ENCODE measurements at regions not wholly inside any gene's neighbourhood (a gene's known extent, or its start where the extent isn't known, plus 50 kb on each side); places are given as distances from the start of the nearest gene placed in this dataset.

- H3K4me3 Mint-ChIP-seq = no peak overlapping the region
- no peak for ATAC-seq
- no peak for DNase-seq
- no peaks in the 10 kb centered on the region for H3K36me3 Mint-ChIP-seq (ENCODE audit: low read depth)
- peaks cover 19% of the 10 kb centered on the region for H3K9me3 Mint-ChIP-seq
- no peaks in the 10 kb centered on the region for H3K4me1 Mint-ChIP-seq (ENCODE audit: low read depth)
- intact Hi-C loops (cut with micrococcal nuclease) = no loop called here
- ChIA-PET CTCF (no interaction called here), POLR2A (no interaction called here)
- TF ChIP-seq, protein P1, sequence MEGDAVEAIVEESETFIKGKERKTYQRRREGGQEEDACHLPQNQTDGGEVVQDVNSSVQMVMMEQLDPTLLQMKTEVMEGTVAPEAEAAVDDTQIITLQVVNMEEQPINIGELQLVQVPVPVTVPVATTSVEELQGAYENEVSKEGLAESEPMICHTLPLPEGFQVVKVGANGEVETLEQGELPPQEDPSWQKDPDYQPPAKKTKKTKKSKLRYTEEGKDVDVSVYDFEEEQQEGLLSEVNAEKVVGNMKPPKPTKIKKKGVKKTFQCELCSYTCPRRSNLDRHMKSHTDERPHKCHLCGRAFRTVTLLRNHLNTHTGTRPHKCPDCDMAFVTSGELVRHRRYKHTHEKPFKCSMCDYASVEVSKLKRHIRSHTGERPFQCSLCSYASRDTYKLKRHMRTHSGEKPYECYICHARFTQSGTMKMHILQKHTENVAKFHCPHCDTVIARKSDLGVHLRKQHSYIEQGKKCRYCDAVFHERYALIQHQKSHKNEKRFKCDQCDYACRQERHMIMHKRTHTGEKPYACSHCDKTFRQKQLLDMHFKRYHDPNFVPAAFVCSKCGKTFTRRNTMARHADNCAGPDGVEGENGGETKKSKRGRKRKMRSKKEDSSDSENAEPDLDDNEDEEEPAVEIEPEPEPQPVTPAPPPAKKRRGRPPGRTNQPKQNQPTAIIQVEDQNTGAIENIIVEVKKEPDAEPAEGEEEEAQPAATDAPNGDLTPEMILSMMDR (IDR thresholded peaks at IDR 0.05) = no peak
- no peaks in the 10 kb centered on the region for H3K27me3 Mint-ChIP-seq
- H3K27ac Mint-ChIP-seq = no peak overlapping the region
Measured at GRCh38 chr17:53118948-53119347, 703.8 kb upstream of the KIF2B start.

GRCh38 chr17:53106886-53107285 is 715.8 kb upstream of the KIF2B start:
- ChIA-PET POLR2A (no interaction called here), CTCF (no interaction called here)
- intact Hi-C loops (cut with micrococcal nuclease) = no loop called here
- Mint-ChIP-seq H3K36me3 (ENCODE audit: low read depth) (no peaks in the 10 kb centered on the region), H3K27ac (no peak overlapping the region), H3K4me3 (no peak overlapping the region), H3K27me3 (no peaks in the 10 kb centered on the region), H3K4me1 (ENCODE audit: low read depth) (no peaks in the 10 kb centered on the region), H3K9me3 (peaks cover 12% of the 10 kb centered on the region)
- no peak for DNase-seq
- TF ChIP-seq, protein P1 (IDR thresholded peaks at IDR 0.05) = no peak
- ATAC-seq = no peak

DNA sequence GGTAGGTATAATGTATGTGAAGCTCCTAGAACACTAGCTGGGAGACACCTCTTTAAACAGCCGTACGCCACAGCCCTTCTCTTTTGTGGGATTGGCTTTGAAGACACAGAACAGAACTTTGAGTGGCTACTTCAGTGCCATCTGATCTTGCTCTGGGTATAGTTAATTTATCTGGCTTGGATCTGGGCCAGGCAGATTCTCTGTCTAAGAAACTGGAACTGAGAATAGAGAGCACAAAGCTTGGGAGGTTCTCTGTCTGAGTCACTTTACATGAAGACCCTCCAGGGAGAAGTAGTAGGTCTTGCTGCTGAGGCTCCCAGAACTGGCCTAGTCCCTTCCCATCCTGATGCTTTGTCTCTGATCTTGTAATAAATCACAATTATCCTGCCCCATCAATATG is 721.0 kb upstream of the KIF2B start:
- ChIA-PET POLR2A (no interaction called here), CTCF (no interaction called here)
- TF ChIP-seq, protein P1 (IDR thresholded peaks at IDR 0.05) = no peak
- ATAC-seq (no peak), DNase-seq (no peak)
- peaks cover 11% of the 10 kb centered on the region for H3K9me3 Mint-ChIP-seq
- H3K4me1 Mint-ChIP-seq (ENCODE audit: low read depth) = no peaks in the 10 kb centered on the region
- intact Hi-C loops (cut with micrococcal nuclease) = no loop called here
- no peak overlapping the region for H3K4me3 Mint-ChIP-seq
- H3K36me3 Mint-ChIP-seq (ENCODE audit: low read depth) = no peaks in the 10 kb centered on the region
- no peak overlapping the region for H3K27ac Mint-ChIP-seq
- H3K27me3 Mint-ChIP-seq = no peaks in the 10 kb centered on the region

- ChIA-PET POLR2A (no interaction called here), CTCF (no interaction called here)
- intact Hi-C loops (cut with micrococcal nuclease) = no loop called here
- Mint-ChIP-seq H3K9me3 (peaks cover 15% of the 10 kb centered on the region), H3K36me3 (ENCODE audit: low read depth) (no peaks in the 10 kb centered on the region), H3K27ac (no peak overlapping the region), H3K27me3 (no peaks in the 10 kb centered on the region), H3K4me1 (ENCODE audit: low read depth) (no peaks in the 10 kb centered on the region), H3K4me3 (no peak overlapping the region)
- no peak for ATAC-seq
- TF ChIP-seq, protein P1 (IDR thresholded peaks at IDR 0.05) = no peak
- no peak for DNase-seq
Measured at GRCh38 chr17:53100126-53100525, 722.6 kb upstream of the KIF2B start.

- Mint-ChIP-seq H3K9me3 (peaks cover 13% of the 10 kb centered on the region), H3K36me3 (ENCODE audit: low read depth) (no peaks in the 10 kb centered on the region), H3K4me1 (ENCODE audit: low read depth) (no peaks in the 10 kb centered on the region), H3K4me3 (no peak overlapping the region), H3K27ac (no peak overlapping the region), H3K27me3 (no peaks in the 10 kb centered on the region)
- ChIA-PET CTCF (no interaction called here), POLR2A (no interaction called here)
- DNase-seq (no peak), ATAC-seq (no peak)
- TF ChIP-seq, protein P1 (IDR thresholded peaks at IDR 0.05) = no peak
- intact Hi-C loops (cut with micrococcal nuclease) = no loop called here
Measured at GRCh38 chr17:53093391-53093790, 729.3 kb upstream of the KIF2B start.

Measured in activated CD8-positive, alpha-beta T cell treated with anti-CD3 and anti-CD28 coated beads for 36 hours (primary cell).